H1 (cell line): ENCODE measurements at regions not wholly inside any gene's neighbourhood (a gene's known extent, or its start where the extent isn't known, plus 50 kb on each side); places are given as distances from the start of the nearest gene placed in this dataset.

ENCODE experiments used
- FOSL1 ChIP-seq: IDR thresholded peaks from 2 replicates; pipeline ENCODE4 v1.6.1; 2011; ENCODE audit warnings: mild to moderate bottlenecking, low read depth, low read length, moderate library complexity; ENCODE audit not compliant: insufficient read depth
- NANOG ChIP-seq: IDR thresholded peaks from 2 replicates; pipeline ENCODE4 v1.6.1; 2011; ENCODE audit warnings: low read length, low read depth, mild to moderate bottlenecking, inconsistent platforms; ENCODE audit not compliant: insufficient read depth, poor library complexity, severe bottlenecking
- POLR2AphosphoS5 ChIP-seq: IDR thresholded peaks from 2 replicates; pipeline ENCODE4 v1.6.1; 2011; ENCODE audit warnings: low read depth, low read length
- SUZ12 ChIP-seq: fragments of 200-600 bp; sonication (generic); IDR thresholded peaks from 2 replicates; pipeline ENCODE4 v1.6.1; 2012; ENCODE audit warnings: mild to moderate bottlenecking, inconsistent platforms, low read length, moderate library complexity, mixed read lengths
- TEAD4 ChIP-seq: IDR thresholded peaks from 2 replicates; pipeline ENCODE4 v1.6.1; 2012; ENCODE audit warnings: low read depth, low read length, inconsistent platforms, mixed read lengths
- TF ChIP-seq, protein P1 (sequence below): fragments of 300-600 bp; sonication (generic); IDR thresholded peaks from 2 replicates; pipeline ENCODE4 v1.7.1; 2012; ENCODE audit warnings: low read length, moderate library complexity, mild to moderate bottlenecking, inconsistent platforms; ENCODE audit not compliant: insufficient replicate concordance

DNA sequence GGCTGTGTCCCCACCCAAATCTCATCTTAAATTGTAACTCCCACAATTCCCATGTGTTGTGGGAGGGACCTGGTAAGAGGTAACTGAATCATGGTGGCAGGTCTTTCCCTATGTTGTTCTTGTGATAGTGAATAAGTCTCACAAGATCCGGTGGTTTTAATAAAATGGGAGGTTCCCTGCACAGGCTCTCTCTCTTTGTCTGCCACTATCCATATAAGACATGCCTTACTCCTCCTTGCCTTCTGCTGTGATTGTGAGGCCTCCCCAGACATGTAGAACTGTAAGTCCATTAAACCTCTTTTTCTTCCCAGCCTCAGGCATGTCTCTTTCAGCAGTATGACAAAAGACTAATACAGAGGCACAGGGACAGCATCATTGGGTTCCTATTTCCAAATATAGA is 381.2 kb downstream of the SFMBT2 start (continued):
- TF ChIP-seq, protein P1, sequence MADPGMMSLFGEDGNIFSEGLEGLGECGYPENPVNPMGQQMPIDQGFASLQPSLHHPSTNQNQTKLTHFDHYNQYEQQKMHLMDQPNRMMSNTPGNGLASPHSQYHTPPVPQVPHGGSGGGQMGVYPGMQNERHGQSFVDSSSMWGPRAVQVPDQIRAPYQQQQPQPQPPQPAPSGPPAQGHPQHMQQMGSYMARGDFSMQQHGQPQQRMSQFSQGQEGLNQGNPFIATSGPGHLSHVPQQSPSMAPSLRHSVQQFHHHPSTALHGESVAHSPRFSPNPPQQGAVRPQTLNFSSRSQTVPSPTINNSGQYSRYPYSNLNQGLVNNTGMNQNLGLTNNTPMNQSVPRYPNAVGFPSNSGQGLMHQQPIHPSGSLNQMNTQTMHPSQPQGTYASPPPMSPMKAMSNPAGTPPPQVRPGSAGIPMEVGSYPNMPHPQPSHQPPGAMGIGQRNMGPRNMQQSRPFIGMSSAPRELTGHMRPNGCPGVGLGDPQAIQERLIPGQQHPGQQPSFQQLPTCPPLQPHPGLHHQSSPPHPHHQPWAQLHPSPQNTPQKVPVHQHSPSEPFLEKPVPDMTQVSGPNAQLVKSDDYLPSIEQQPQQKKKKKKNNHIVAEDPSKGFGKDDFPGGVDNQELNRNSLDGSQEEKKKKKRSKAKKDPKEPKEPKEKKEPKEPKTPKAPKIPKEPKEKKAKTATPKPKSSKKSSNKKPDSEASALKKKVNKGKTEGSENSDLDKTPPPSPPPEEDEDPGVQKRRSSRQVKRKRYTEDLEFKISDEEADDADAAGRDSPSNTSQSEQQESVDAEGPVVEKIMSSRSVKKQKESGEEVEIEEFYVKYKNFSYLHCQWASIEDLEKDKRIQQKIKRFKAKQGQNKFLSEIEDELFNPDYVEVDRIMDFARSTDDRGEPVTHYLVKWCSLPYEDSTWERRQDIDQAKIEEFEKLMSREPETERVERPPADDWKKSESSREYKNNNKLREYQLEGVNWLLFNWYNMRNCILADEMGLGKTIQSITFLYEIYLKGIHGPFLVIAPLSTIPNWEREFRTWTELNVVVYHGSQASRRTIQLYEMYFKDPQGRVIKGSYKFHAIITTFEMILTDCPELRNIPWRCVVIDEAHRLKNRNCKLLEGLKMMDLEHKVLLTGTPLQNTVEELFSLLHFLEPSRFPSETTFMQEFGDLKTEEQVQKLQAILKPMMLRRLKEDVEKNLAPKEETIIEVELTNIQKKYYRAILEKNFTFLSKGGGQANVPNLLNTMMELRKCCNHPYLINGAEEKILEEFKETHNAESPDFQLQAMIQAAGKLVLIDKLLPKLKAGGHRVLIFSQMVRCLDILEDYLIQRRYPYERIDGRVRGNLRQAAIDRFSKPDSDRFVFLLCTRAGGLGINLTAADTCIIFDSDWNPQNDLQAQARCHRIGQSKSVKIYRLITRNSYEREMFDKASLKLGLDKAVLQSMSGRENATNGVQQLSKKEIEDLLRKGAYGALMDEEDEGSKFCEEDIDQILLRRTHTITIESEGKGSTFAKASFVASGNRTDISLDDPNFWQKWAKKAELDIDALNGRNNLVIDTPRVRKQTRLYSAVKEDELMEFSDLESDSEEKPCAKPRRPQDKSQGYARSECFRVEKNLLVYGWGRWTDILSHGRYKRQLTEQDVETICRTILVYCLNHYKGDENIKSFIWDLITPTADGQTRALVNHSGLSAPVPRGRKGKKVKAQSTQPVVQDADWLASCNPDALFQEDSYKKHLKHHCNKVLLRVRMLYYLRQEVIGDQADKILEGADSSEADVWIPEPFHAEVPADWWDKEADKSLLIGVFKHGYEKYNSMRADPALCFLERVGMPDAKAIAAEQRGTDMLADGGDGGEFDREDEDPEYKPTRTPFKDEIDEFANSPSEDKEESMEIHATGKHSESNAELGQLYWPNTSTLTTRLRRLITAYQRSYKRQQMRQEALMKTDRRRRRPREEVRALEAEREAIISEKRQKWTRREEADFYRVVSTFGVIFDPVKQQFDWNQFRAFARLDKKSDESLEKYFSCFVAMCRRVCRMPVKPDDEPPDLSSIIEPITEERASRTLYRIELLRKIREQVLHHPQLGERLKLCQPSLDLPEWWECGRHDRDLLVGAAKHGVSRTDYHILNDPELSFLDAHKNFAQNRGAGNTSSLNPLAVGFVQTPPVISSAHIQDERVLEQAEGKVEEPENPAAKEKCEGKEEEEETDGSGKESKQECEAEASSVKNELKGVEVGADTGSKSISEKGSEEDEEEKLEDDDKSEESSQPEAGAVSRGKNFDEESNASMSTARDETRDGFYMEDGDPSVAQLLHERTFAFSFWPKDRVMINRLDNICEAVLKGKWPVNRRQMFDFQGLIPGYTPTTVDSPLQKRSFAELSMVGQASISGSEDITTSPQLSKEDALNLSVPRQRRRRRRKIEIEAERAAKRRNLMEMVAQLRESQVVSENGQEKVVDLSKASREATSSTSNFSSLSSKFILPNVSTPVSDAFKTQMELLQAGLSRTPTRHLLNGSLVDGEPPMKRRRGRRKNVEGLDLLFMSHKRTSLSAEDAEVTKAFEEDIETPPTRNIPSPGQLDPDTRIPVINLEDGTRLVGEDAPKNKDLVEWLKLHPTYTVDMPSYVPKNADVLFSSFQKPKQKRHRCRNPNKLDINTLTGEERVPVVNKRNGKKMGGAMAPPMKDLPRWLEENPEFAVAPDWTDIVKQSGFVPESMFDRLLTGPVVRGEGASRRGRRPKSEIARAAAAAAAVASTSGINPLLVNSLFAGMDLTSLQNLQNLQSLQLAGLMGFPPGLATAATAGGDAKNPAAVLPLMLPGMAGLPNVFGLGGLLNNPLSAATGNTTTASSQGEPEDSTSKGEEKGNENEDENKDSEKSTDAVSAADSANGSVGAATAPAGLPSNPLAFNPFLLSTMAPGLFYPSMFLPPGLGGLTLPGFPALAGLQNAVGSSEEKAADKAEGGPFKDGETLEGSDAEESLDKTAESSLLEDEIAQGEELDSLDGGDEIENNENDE: no peak
- no peak for TF ChIP-seq SUZ12
- no peak for TF ChIP-seq POLR2AphosphoS5
- no peak for TF ChIP-seq FOSL1
- no peak for TF ChIP-seq TEAD4
- no peak for TF ChIP-seq NANOG
